NCI-H748 (cell line): ENCODE measurements at regions not wholly inside any gene's neighbourhood (a gene's known extent, or its start where the extent isn't known, plus 50 kb on each side); places are given as distances from the start of the nearest gene placed in this dataset.

Source experiments
- DNase-seq: peaks from one replicate; lab custom pipeline; 2025; ENCODE audit not compliant: unreplicated experiment; lab: John Stamatoyannopoulos, UW

- no peak for DNase-seq
These were observed 815.9 kb upstream of the KLHL1 start for GRCh38 chr13:70923863-70924752.

GRCh38 chr13:70911286-70911685, 803.0 kb upstream of the KLHL1 start:
- DNase-seq: no peak

- no peak for DNase-seq
These were observed 800.5 kb upstream of the KLHL1 start for GRCh38 chr13:70908795-70909194.

- DNase-seq: no peak
These were observed 796.8 kb upstream of the KLHL1 start for GRCh38 chr13:70905035-70905434.

GRCh38 chr13:70896136-70896535, 787.9 kb upstream of the KLHL1 start:
- no peak for DNase-seq

GRCh38 chr13:70895599-70895998, 787.3 kb upstream of the KLHL1 start:
- DNase-seq: no peak

DNA sequence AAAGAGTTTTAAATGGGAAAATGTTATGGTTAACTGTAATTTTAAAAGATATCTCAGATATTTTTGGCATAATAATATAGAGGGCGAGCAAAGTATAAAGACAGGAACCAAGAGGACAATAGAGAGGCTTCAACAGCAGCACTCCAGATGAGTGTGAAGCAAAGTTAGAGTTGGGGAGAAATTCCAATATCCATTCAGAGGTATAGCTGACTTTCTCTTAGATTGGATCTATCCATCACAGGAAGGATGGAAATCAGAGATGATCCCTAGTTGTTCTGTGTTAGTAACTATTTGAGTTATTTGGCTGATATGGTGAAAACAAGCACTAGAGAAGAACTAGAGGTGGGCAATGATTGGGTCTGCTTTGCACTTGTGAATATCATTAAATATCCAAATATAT, 786.0 kb upstream of the KLHL1 start:
- DNase-seq: no peak

- DNase-seq: no peak
These were observed 785.6 kb upstream of the KLHL1 start for GRCh38 chr13:70893832-70894231.

- DNase-seq: no peak
These were observed 782.0 kb upstream of the KLHL1 start for GRCh38 chr13:70890289-70890688.

DNA sequence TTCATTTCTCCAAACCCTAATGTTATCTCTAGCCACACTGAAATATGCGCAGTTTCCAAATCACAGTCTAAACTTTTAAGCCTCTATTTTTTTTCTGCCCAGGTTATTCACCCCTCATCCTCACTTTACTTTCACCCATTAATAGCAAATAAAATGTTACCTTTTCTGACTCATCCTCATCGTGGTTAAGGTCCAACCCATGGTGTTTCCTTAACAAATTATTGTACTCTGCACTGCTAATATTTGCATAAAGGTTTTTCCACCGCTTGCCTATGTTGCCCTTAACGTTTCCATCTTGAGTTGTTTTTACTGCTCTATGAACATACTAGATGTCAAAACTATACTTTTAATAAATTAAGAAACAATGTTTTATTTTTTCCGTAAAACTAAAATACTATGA, 780.9 kb upstream of the KLHL1 start:
- no peak for DNase-seq

- DNase-seq: no peak
These were observed 775.9 kb upstream of the KLHL1 start for GRCh38 chr13:70884196-70884595.

DNA sequence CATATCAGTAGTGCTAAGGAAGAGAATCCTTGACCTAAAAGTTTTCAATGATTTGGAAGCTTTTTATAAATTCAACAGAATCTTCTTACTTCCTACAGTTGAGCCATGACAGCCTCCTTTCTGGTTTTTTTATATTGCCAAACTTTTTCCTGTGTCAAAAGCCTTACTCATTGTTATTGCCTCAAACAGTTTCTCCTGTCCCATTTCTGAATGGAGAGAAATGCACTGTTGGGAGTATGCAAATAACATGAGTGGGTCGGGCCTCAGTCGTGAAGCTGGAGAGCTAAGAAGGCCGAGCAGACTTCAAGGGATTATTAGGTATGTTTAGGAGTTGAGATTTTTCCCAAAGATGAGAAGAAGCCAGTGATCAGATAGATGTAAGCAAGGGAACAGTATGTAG, 766.4 kb upstream of the KLHL1 start:
- no peak for DNase-seq

DNA sequence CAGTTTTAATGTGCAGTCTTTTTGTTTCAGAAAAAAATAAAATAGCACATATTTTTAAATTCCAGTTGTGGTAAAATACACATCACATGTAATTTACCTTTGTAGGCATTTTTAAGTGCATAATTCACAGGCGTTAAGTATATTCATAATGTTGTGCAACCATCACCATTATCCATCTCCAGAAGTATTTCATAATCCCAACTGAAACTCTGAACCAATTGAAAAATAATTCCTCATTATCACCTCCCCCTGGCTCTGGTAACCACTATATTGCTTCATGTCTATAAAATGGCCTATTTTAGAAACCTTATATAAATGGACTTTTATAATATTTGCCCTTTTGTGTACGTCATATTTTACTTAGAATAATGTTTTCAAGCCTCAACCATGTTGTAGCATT, 756.5 kb upstream of the KLHL1 start:
- DNase-seq: no peak

DNA sequence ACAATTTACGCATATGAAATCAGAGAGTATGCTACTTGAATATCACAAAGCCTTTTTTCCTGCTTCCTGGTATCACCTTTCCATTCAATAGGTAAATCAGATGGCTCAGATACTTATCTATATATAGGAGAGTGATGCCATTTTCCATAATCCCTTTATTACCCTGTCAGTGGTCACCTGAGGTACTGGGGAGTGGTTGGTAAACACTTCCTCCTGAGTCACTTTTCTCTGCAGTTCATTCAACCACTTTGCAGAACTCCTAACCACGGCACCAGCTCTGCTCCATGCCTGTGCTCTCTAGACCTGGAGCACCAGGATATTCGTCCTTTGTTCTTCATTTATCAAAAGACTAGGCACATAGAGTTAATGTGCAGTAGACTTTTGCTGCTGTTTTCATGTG, 748.5 kb upstream of the KLHL1 start:
- peak; percentile 83 for DNase-seq

DNA sequence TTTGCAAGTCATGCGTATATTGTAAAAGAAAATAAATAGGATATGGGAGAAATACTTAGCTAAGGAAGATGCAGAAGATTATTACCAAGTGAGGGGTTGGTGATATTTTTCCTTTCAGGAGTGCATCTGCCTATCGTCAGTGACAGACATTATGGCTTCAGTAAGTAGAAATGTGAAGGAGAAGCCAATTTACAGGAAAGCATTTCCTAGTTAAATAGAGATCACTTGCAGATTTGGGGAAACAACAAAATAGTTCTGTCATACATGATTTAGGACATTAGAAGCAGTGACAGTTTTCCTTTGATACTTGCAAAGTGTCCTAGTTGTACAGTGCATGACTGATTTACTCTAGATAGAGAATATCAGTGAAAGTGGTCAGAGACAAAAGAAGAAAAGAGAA, 747.8 kb upstream of the KLHL1 start:
- DNase-seq: no peak

- DNase-seq: no peak
These were observed 741.0 kb upstream of the KLHL1 start for GRCh38 chr13:70849222-70849621.

- no peak for DNase-seq
These were observed 736.3 kb upstream of the KLHL1 start for GRCh38 chr13:70844391-70845108.

DNA sequence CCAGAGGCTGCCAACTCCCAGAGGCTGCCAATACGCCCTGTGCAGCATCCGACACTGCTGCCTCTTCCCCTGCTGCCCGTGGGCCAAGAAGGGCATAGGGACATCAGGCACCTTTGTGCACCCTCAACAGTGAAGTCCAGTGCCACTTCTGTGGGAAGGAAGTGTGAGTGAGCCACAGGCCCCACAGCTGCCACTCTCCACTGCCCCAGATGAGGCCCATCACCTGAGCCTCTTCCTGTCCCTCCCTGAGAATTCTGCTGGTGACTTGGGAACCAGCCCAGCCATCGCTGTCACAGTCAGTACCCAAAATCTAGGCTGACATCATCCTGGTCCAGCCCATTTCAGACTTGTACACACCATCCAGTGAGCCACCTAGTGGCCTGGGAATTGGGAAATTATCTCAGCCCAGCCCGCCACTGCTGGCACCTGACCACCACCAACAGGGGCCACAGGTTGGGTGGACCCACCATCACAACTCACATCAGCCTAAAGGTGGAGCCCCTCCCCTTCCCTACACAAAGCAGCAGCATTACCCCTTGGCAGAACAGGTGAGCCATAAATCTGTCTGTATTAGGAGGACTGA, 733.9 kb upstream of the KLHL1 start:
- DNase-seq: no peak

GRCh38 chr13:70841240-70842061, 733.2 kb upstream of the KLHL1 start:
- no peak for DNase-seq

- DNase-seq: no peak
These were observed 727.1 kb upstream of the KLHL1 start for GRCh38 chr13:70835371-70835770.

- no peak for DNase-seq
These were observed 721.5 kb upstream of the KLHL1 start for GRCh38 chr13:70829748-70830147.
